H1 (cell line): ENCODE measurements at regions not wholly inside any gene's neighbourhood (a gene's known extent, or its start where the extent isn't known, plus 50 kb on each side); places are given as distances from the start of the nearest gene placed in this dataset.

Experiments used
- BACH1 ChIP-seq: IDR thresholded peaks from 2 replicates; pipeline ENCODE4 v1.6.1; 2012; ENCODE audit warnings: low read length, improper control_type of control experiment
- BCL11A ChIP-seq, 2 experiments: IDR thresholded peaks; one replicate each; pipeline ENCODE4 v1.6.1; 2011; ENCODE audit warnings: low read depth in 2 of 2, low read length in 2 of 2, mild to moderate bottlenecking in 2 of 2
- CHD7 ChIP-seq: fragments of 300-600 bp; sonication (generic); IDR thresholded peaks from 2 replicates; pipeline ENCODE4 v1.7.1; 2012; ENCODE audit warnings: low read length, moderate library complexity, mild to moderate bottlenecking, inconsistent platforms; ENCODE audit not compliant: insufficient replicate concordance
- EGR1 ChIP-seq: IDR thresholded peaks from 2 replicates; pipeline ENCODE4 v1.6.1; 2011; ENCODE audit warnings: low read depth, low read length, borderline replicate concordance
- EP300 ChIP-seq, 2 experiments: IDR thresholded peaks; 1 replicate in 1 of 2; 2 replicates in 1 of 2; pipeline ENCODE4 v1.6.1; 2011 to 2012; ENCODE audit warnings: low read depth in 2 of 2, low read length in 2 of 2, mild to moderate bottlenecking in 2 of 2, borderline replicate concordance in 1 of 2, inconsistent platforms in 1 of 2, moderate library complexity in 1 of 2
- EZH2 ChIP-seq: fragments of 200-600 bp; sonication (generic); IDR thresholded peaks from 2 replicates; pipeline ENCODE4 v1.7.1; 2012; ENCODE audit warnings: low read depth, mild to moderate bottlenecking, moderate library complexity, low read length, inconsistent platforms; ENCODE audit not compliant: severe bottlenecking
- GABPA ChIP-seq: IDR thresholded peaks from 2 replicates; pipeline ENCODE4 v1.6.1; 2011; ENCODE audit warnings: mild to moderate bottlenecking, low read length, moderate library complexity, borderline replicate concordance; ENCODE audit not compliant: insufficient read depth
- GTF2F1 ChIP-seq: IDR thresholded peaks from 2 replicates; pipeline ENCODE4 v1.6.1; 2012; ENCODE audit warnings: low read depth, low read length, improper control_type of control experiment, borderline replicate concordance
- POLR2A ChIP-seq, 2 experiments: IDR thresholded peaks; 1 replicate in 1 of 2; 2 replicates in 1 of 2; pipeline ENCODE4 v1.6.1; 2011; ENCODE audit warnings: low read depth in 2 of 2, low read length in 2 of 2, mild to moderate bottlenecking in 2 of 2; ENCODE audit errors: control extremely low read depth in 1 of 2
- RNF2 ChIP-seq: fragments of 200-900, 300-1000 bp; sonication (generic); IDR thresholded peaks from 2 replicates; pipeline ENCODE4 v1.7.1; 2016; ENCODE audit warnings: borderline replicate concordance, low read depth, mild to moderate bottlenecking, antibody characterized with exemption, low read length; ENCODE audit not compliant: poor library complexity, severe bottlenecking; ENCODE audit errors: missing control alignments
- SIRT6 ChIP-seq: IDR thresholded peaks from one replicate; pipeline ENCODE4 v1.7.1; 2012; ENCODE audit warnings: low read length, inconsistent platforms
- SP2 ChIP-seq: IDR thresholded peaks from 2 replicates; pipeline ENCODE4 v1.6.1; 2012; ENCODE audit warnings: mild to moderate bottlenecking, low read length, inconsistent platforms
- TEAD4 ChIP-seq: IDR thresholded peaks from 2 replicates; pipeline ENCODE4 v1.6.1; 2012; ENCODE audit warnings: low read depth, low read length, inconsistent platforms, mixed read lengths

GRCh38 chr11:27214713-27215112, 148.3 kb downstream of the CCDC34 start (continued):
- TF ChIP-seq CHD7 (no peak), EGR1 (no peak), BACH1 (no peak), GABPA (no peak), SIRT6 (no peak), GTF2F1 (no peak), TEAD4 (no peak), EP300 (IDR thresholded peaks at IDR 0.05; ENCODE audit: borderline replicate concordance in 1 of 2, low read depth in 2 of 2, low read length in 2 of 2) (no peak), EZH2 (no peak), RNF2 (no peak), SP2 (no peak), POLR2A (IDR thresholded peaks at IDR 0.05; ENCODE audit: control extremely low read depth in 1 of 2, low read depth in 2 of 2, low read length in 2 of 2) (no peak), BCL11A (IDR thresholded peaks at IDR 0.05; ENCODE audit: low read depth in 2 of 2, low read length in 2 of 2) (no peak)
